Liver (tissue), 8 donors: ENCODE measurements at regions not wholly inside any gene's neighbourhood (a gene's known extent, or its start where the extent isn't known, plus 50 kb on each side); places are given as distances from the start of the nearest gene placed in this dataset.

Experiments
- DNase-seq: peaks from one replicate; pipeline ENCODE4 v3.0.0-alpha.2; 2017; ENCODE audit warnings: low spot score
- H3K27ac ChIP-seq, 2 donors: one replicate each; pipeline ENCODE4 v1.7.0; 2013; ENCODE audit warnings: inconsistent platforms in 2 of 2, low read length in 2 of 2, control low read depth in 1 of 2, low read depth in 1 of 2, mild to moderate bottlenecking in 1 of 2
- H3K27me3 ChIP-seq, 4 donors: one replicate each; pipeline versions ENCODE4 v1.6.1 to v1.7.0; 2013; ENCODE audit warnings: low read length in 3 of 4, inconsistent platforms in 1 of 4, mild to moderate bottlenecking in 1 of 4, moderate library complexity in 1 of 4; ENCODE audit not compliant: control insufficient read depth in 4 of 4, insufficient read depth in 4 of 4
- H3K36me3 ChIP-seq, 4 donors: one replicate each; pipeline versions ENCODE4 v1.6.1 to v1.7.0; 2013; ENCODE audit warnings: low read length in 3 of 4, mild to moderate bottlenecking in 3 of 4, low read depth in 1 of 4, moderate library complexity in 1 of 4; ENCODE audit not compliant: control insufficient read depth in 4 of 4, insufficient read depth in 3 of 4
- H3K4me1 ChIP-seq, 4 donors: one replicate each; pipeline versions ENCODE4 v1.6.1 to v1.7.0; 2013; ENCODE audit warnings: low read length in 3 of 4, mild to moderate bottlenecking in 3 of 4, moderate library complexity in 1 of 4; ENCODE audit not compliant: control insufficient read depth in 4 of 4, insufficient read depth in 4 of 4
- H3K4me3 ChIP-seq, 3 donors: one replicate each; pipeline versions ENCODE4 v1.6.1 to v1.7.0; 2013; ENCODE audit warnings: low read length in 3 of 3, control low read depth in 1 of 3, low read depth in 1 of 3, mild to moderate bottlenecking in 1 of 3
- H3K9ac ChIP-seq, 2 donors: one replicate each; pipeline ENCODE4 v1.7.0; 2013; ENCODE audit warnings: low read length in 2 of 2, mild to moderate bottlenecking in 2 of 2, moderate library complexity in 2 of 2, control low read depth in 1 of 2, low read depth in 1 of 2
- H3K9me3 ChIP-seq, 4 donors: one replicate each; pipeline versions ENCODE4 v1.6.1 to v1.7.0; 2013; ENCODE audit warnings: low read length in 3 of 4; ENCODE audit not compliant: control insufficient read depth in 4 of 4
- CTCF ChIP-seq: fragments of 150-350 bp; IDR thresholded peaks from 2 replicates; pipeline ENCODE4 v1.5.1; 2017; ENCODE audit warnings: improper control_type of control experiment, low read depth, low read length; ENCODE audit not compliant: missing input control
- EGR1 ChIP-seq, 2 donors: IDR thresholded peaks; 2 replicates each; pipeline ENCODE4 v1.6.1; 2016 to 2018; ENCODE audit warnings: antibody characterized with exemption in 2 of 2, low read depth in 2 of 2
- FOXA1 ChIP-seq: IDR thresholded peaks from 2 replicates; pipeline ENCODE4 v1.6.1; 2016; ENCODE audit warnings: antibody characterized with exemption
- FOXA2 ChIP-seq: IDR thresholded peaks from 2 replicates; pipeline ENCODE4 v1.6.1; 2016; ENCODE audit warnings: antibody characterized with exemption
- GABPA ChIP-seq, 2 donors: IDR thresholded peaks in 1 of 2; conservative IDR thresholded peaks in 1 of 2; 2 replicates each; pipeline ENCODE4 v1.6.1; 2016; ENCODE audit warnings: antibody characterized with exemption in 2 of 2, mild to moderate bottlenecking in 1 of 2, moderate library complexity in 1 of 2
- HNF4G ChIP-seq: IDR thresholded peaks from 2 replicates; pipeline ENCODE4 v1.6.1; 2016; ENCODE audit warnings: antibody characterized with exemption
- JUND ChIP-seq, 2 donors: IDR thresholded peaks; 2 replicates each; pipeline ENCODE4 v1.6.1; 2016; ENCODE audit warnings: antibody characterized with exemption in 2 of 2
- NR2F2 ChIP-seq: IDR thresholded peaks from 2 replicates; pipeline ENCODE4 v1.6.1; 2016; ENCODE audit warnings: antibody characterized with exemption
- RAD21 ChIP-seq, 2 donors: IDR thresholded peaks; 2 replicates each; pipeline ENCODE4 v1.6.1; 2016; ENCODE audit warnings: antibody characterized with exemption in 2 of 2, mild to moderate bottlenecking in 2 of 2
- REST ChIP-seq: IDR thresholded peaks from 2 replicates; pipeline ENCODE4 v1.6.1; 2016; ENCODE audit warnings: antibody characterized with exemption, mild to moderate bottlenecking
- RXRA ChIP-seq, 2 donors: IDR thresholded peaks; 2 replicates each; pipeline ENCODE4 v1.6.1; 2017 to 2018; ENCODE audit warnings: antibody characterized with exemption in 2 of 2, mild to moderate bottlenecking in 1 of 2
- TAF1 ChIP-seq: conservative IDR thresholded peaks from 2 replicates; pipeline ENCODE4 v1.6.1; 2016; ENCODE audit warnings: antibody characterized with exemption, mild to moderate bottlenecking
- ZBTB33 ChIP-seq: IDR thresholded peaks from 2 replicates; pipeline ENCODE4 v1.6.1; 2016; ENCODE audit warnings: antibody characterized with exemption
- WGBS: extraction: QIAGEN DNeasy Blood & Tissue Kit; methylation state at CpG from one replicate; pipeline ENCODE4 v1.1.7; 2013; 5-methylcytosine and 5-hydroxymethylcytosine counted together
- TF ChIP-seq, protein P1 (sequence below): IDR thresholded peaks from 2 replicates; pipeline ENCODE4 v1.6.1; 2016; ENCODE audit warnings: antibody characterized with exemption
- donor health status: healthy.
- donor health status: healthy.
- donor health status: healthy.
- donor health status: healthy.
- donor health status: healthy.

DNA sequence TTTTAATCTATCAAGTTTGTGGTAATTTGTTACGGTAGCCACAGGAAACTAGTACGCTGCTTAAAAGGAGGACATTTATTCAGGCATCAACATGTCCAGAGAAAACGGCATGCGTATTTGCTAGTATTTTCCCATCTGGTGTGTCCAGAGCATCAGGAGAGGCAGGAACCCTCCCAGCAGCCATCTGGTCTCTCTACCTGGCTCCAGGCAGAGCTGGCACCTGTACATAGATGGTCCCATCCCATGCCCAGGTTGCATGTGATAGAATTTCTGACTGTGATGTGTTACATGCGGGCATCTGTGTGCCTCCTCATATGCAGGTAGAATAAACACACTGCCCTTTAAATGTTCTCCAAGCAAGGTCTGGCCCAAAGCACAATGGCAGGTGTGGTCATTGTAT, 57.9 kb upstream of the PAGE1 start:
- H3K36me3 ChIP-seq: no peaks in the 10 kb centered on the region
- H3K4me1 ChIP-seq: no peaks in the 10 kb centered on the region
- H3K27me3 ChIP-seq: peaks cover 0 to 6% (median 0%) of the 10 kb centered on the region in 4 donors
- H3K9ac ChIP-seq: no peak overlapping the region
- H3K27ac ChIP-seq: no peak overlapping the region
- WGBS: 87% methylated on average over 5 of the region's 5 CpGs
- DNase-seq: no peak
- no peak overlapping the region for H3K4me3 ChIP-seq
- TF ChIP-seq JUND (IDR thresholded peaks at IDR 0.05) (no peak), HNF4G (no peak)
- H3K9me3 ChIP-seq: no peaks in the 10 kb centered on the region

- Histone ChIP-seq H3K9ac (no peak overlapping the region), H3K36me3 (no peaks in the 10 kb centered on the region), H3K4me1 (no peaks in the 10 kb centered on the region), H3K27me3 (peaks cover 0 to 3% (median 0%) of the 10 kb centered on the region in 4 donors), H3K9me3 (no peaks in the 10 kb centered on the region), H3K4me3 (no peak overlapping the region), H3K27ac (no peak overlapping the region)
- TF ChIP-seq RAD21 (IDR thresholded peaks at IDR 0.05): no peak
- TF ChIP-seq TAF1: no peak
- TF ChIP-seq RXRA (IDR thresholded peaks at IDR 0.05): no peak
- no peak for DNase-seq
- WGBS: 33% methylated on average over 2 of the region's 2 CpGs
Measured at GRCh38 chrX:49748211-49748956, 52.6 kb upstream of the PAGE1 start.

DNA sequence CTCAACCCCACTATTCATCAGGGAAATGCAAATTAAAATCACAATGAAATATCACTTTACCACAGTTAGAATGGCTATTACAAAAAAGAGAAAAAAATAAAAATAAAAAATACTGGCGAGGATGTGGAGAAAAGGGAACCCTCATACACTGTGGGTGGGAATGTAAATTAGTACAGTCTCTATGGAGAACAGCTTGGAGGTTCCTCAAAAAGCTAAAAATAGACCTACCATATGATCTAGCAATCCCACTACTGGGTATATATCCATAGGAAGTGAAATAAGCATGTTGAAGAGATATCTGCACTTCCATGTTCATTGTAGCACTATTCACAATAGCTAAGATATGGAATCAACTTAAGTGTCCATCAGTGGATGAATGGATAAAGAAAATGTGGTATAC, 50.5 kb upstream of the PAGE1 start:
- H3K36me3 ChIP-seq: no peaks in the 10 kb centered on the region
- no peak overlapping the region for H3K4me3 ChIP-seq
- DNase-seq: no peak
- H3K27ac ChIP-seq: no peak overlapping the region
- 65% methylated on average over 1 of the region's 1 CpG for WGBS
- H3K9me3 ChIP-seq: no peaks in the 10 kb centered on the region
- no peaks in the 10 kb centered on the region for H3K27me3 ChIP-seq
- no peak overlapping the region for H3K9ac ChIP-seq
- TF ChIP-seq FOXA1 (no peak), CTCF (no peak), RAD21 (IDR thresholded peaks at IDR 0.05) (no peak), NR2F2 (no peak), HNF4G (no peak), ZBTB33 (no peak), TAF1 (no peak), JUND (IDR thresholded peaks at IDR 0.05) (no peak), FOXA2 (no peak), GABPA (IDR thresholded peaks at IDR 0.05 in 1 of 2, conservative IDR thresholded peaks at IDR 0.05 in 1 of 2) (no peak), EGR1 (IDR thresholded peaks at IDR 0.05; ENCODE audit: low read depth in 2 of 2) (no peak), REST (no peak)
- TF ChIP-seq, protein P1, sequence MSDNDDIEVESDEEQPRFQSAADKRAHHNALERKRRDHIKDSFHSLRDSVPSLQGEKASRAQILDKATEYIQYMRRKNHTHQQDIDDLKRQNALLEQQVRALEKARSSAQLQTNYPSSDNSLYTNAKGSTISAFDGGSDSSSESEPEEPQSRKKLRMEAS: no peak
- H3K4me1 ChIP-seq: no peaks in the 10 kb centered on the region
